ENCODE measurements at regions not wholly inside any gene's neighbourhood (a gene's known extent, or its start where the extent isn't known, plus 50 kb on each side); places are given as distances from the start of the nearest gene placed in this dataset.

DNA sequence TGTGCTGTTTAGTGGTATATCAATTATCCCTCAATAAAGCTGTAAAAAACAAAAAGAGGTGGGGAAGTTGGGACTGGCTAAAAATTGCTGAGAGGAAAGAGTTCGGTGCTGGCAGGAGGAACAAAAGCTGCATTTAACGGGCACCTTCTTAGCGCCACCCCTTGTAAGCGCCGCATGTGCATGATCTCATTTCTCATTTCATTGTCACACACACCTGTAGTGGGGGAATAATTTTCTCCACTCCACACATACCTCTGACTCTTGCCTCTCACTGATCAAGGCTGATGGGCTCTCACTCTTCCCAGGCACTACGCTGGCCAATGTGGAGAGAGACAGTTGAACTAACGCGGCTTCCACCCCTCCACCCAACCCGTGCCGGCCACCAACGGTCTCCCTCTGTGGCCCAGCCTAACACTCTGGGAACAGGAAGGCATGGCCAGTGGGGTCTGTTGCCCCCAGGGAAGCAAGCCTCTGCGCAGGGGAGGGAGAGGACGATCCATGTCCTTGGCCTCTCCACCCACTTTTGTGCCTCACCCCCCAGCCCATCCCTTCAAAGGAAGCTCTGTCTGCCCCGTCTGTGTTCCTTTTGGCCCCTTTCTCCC is 186.7 kb upstream of the SYT13 start:
- no peak for TF ChIP-seq CTCF (IDR thresholded peaks at IDR 0.05; ENCODE audit: insufficient read depth, low read depth, low read length)
- TF ChIP-seq EZH2 (IDR thresholded peaks at IDR 0.05; ENCODE audit: insufficient read depth, low read length) = no peak
